Vagina (tissue), 2 donors: ENCODE measurements at regions not wholly inside any gene's neighbourhood (a gene's known extent, or its start where the extent isn't known, plus 50 kb on each side); places are given as distances from the start of the nearest gene placed in this dataset.

Source experiments
- POLR2A ChIP-seq, 2 donors: fragments of 450-650 bp; IDR thresholded peaks; one replicate each; pipeline ENCODE4 v1.6.1; 2017; ENCODE audit warnings: antibody characterized with exemption in 2 of 2, mild to moderate bottlenecking in 2 of 2, moderate library complexity in 2 of 2
- POLR2AphosphoS5 ChIP-seq, 2 donors: sonication (generic); formaldehyde crosslinking; IDR thresholded peaks; one replicate each; pipeline ENCODE4 v1.9.0; 2017; ENCODE audit warnings: antibody characterized with exemption in 2 of 2, mild to moderate bottlenecking in 2 of 2, low read depth in 1 of 2; ENCODE audit not compliant: insufficient read depth in 1 of 2
- TF ChIP-seq, protein P1 (sequence below), 3 experiments: fragments of 450-650 bp in 2 of 3; fragments of 200-600 bp in 1 of 3; sonication (generic) in 1 of 3; IDR thresholded peaks; one replicate each; pipeline ENCODE4 v1.5.1; 2017 to 2019; ENCODE audit warnings: antibody characterized with exemption in 3 of 3, mild to moderate bottlenecking in 2 of 3, moderate library complexity in 2 of 3

DNA sequence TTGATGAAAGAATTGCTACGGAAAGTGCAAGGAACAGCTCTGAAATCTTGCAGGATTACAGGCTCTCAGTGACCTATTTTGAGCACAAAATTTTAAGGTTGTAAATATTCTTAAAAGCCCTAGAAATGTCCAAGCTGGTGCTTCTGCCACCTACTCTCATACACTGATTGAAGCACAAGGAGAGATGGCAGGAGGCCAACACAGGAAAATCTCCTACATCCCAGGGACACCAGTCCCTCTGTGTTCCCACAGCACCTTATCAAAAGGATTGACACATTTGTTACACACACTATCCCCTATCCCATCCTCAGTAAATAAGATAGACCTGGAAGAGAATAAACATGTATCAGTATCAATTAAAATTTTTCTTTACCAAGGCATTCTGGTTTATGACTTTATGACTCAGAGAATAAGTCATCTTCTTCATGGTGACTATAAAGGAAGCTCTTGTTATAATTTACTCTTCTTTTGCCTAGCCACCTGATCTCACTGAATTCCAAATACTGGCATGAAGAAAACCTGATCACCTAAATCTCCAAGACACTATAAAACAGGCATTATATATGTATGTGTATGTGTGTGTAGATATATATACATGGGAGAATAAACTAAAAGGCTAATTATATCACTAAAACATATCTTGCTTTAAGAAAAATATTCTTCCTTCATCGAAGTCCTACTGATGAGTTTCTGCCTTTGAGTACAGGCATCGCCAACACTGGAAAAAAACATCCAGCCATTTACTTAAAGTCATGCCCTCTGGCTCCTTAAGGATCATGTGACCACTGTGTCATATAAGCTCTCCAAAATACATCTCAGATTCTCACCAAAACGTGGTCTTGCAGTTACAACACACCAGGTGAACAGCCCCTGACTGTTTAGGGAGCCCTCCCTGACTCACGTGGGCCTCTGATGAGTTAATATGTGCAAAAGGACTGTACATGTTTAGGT is 208.1 kb upstream of the NR2F2 start:
- TF ChIP-seq, protein P1, sequence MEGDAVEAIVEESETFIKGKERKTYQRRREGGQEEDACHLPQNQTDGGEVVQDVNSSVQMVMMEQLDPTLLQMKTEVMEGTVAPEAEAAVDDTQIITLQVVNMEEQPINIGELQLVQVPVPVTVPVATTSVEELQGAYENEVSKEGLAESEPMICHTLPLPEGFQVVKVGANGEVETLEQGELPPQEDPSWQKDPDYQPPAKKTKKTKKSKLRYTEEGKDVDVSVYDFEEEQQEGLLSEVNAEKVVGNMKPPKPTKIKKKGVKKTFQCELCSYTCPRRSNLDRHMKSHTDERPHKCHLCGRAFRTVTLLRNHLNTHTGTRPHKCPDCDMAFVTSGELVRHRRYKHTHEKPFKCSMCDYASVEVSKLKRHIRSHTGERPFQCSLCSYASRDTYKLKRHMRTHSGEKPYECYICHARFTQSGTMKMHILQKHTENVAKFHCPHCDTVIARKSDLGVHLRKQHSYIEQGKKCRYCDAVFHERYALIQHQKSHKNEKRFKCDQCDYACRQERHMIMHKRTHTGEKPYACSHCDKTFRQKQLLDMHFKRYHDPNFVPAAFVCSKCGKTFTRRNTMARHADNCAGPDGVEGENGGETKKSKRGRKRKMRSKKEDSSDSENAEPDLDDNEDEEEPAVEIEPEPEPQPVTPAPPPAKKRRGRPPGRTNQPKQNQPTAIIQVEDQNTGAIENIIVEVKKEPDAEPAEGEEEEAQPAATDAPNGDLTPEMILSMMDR (IDR thresholded peaks at IDR 0.05) = no peak
- TF ChIP-seq POLR2A (IDR thresholded peaks at IDR 0.05) (no peak), POLR2AphosphoS5 (IDR thresholded peaks at IDR 0.05; ENCODE audit: insufficient read depth in 1 of 2, low read depth in 1 of 2) (no peak)
